Stimulated activated effector memory CD8-positive, alpha-beta T cell treated with anti-CD3 and anti-CD28 coated beads, Interleukin-12 subunit alpha, Interleukin-12 subunit beta, amount 100 ng/mL, for 72 hours (primary cell): ENCODE measurements at regions not wholly inside any gene's neighbourhood (a gene's known extent, or its start where the extent isn't known, plus 50 kb on each side); places are given as distances from the start of the nearest gene placed in this dataset.

ENCODE experiments used
- ATAC-seq: fragments of 150-1000 bp; cut with Tn5 transposase; 2 replicates; pipeline ENCODE4 v1.10.0; 2021
- DNase-seq, 2 donors: peaks; one replicate each; pipeline ENCODE4 v3.0.0; 2021 to 2022; ENCODE audit warnings: low spot score in 2 of 2
- H3K27ac Mint-ChIP-seq: one replicate; pipeline ENCODE4 v1.8.0; 2022; ENCODE audit warnings: mild to moderate bottlenecking, mixed read lengths
- H3K36me3 Mint-ChIP-seq: one replicate; pipeline ENCODE4 v1.8.0; 2022; ENCODE audit warnings: mild to moderate bottlenecking, mixed read lengths
- H3K4me1 Mint-ChIP-seq: one replicate; pipeline ENCODE4 v1.8.0; 2022; ENCODE audit warnings: mixed read lengths
- H3K4me3 Mint-ChIP-seq: one replicate; pipeline ENCODE4 v1.8.0; 2022; ENCODE audit warnings: mild to moderate bottlenecking, mixed read lengths
- H3K9me3 Mint-ChIP-seq: one replicate; pipeline ENCODE4 v1.8.0; 2022; ENCODE audit warnings: mixed read lengths

GRCh38 chr4:166301266-166301665 is 428.2 kb downstream of the TLL1 start:
- Mint-ChIP-seq H3K27ac (no peak overlapping the region), H3K4me1 (no peaks in the 10 kb centered on the region), H3K36me3 (no peaks in the 10 kb centered on the region), H3K4me3 (no peak overlapping the region), H3K9me3 (peaks cover 11% of the 10 kb centered on the region)
- DNase-seq (no peak), ATAC-seq (no peak)

GRCh38 chr4:166308647-166309046 is 435.6 kb downstream of the TLL1 start:
- H3K27ac Mint-ChIP-seq, result no peak overlapping the region
- DNase-seq, result no peak
- no peaks in the 10 kb centered on the region for H3K36me3 Mint-ChIP-seq
- no peak overlapping the region for H3K4me3 Mint-ChIP-seq
- peaks cover 16% of the 10 kb centered on the region for H3K9me3 Mint-ChIP-seq
- H3K4me1 Mint-ChIP-seq, result no peaks in the 10 kb centered on the region
- ATAC-seq, result no peak

- H3K9me3 Mint-ChIP-seq, result peaks cover 16% of the 10 kb centered on the region
- DNase-seq (no peak), ATAC-seq (no peak)
- no peaks in the 10 kb centered on the region for H3K36me3 Mint-ChIP-seq
- H3K4me3 Mint-ChIP-seq, result no peak overlapping the region
- no peaks in the 10 kb centered on the region for H3K4me1 Mint-ChIP-seq
- H3K27ac Mint-ChIP-seq, result no peak overlapping the region
Observed at GRCh38 chr4:166309286-166309685, 436.2 kb downstream of the TLL1 start.

- Mint-ChIP-seq H3K4me3 (no peak overlapping the region), H3K9me3 (peaks cover 18% of the 10 kb centered on the region), H3K27ac (no peak overlapping the region), H3K4me1 (no peaks in the 10 kb centered on the region), H3K36me3 (no peaks in the 10 kb centered on the region)
- no peak for DNase-seq
- no peak for ATAC-seq
Observed at GRCh38 chr4:166311169-166311568, 438.1 kb downstream of the TLL1 start.

GRCh38 chr4:166312166-166312565 is 439.1 kb downstream of the TLL1 start:
- Mint-ChIP-seq H3K27ac (no peak overlapping the region), H3K4me1 (no peaks in the 10 kb centered on the region), H3K36me3 (no peaks in the 10 kb centered on the region), H3K4me3 (no peak overlapping the region), H3K9me3 (peaks cover 22% of the 10 kb centered on the region)
- DNase-seq (no peak), ATAC-seq (no peak)

GRCh38 chr4:166314902-166315301 is 441.9 kb downstream of the TLL1 start:
- H3K36me3 Mint-ChIP-seq, result no peaks in the 10 kb centered on the region
- H3K4me3 Mint-ChIP-seq, result no peak overlapping the region
- no peak for DNase-seq
- H3K27ac Mint-ChIP-seq, result no peak overlapping the region
- peaks cover 24% of the 10 kb centered on the region for H3K9me3 Mint-ChIP-seq
- ATAC-seq, result no peak
- no peaks in the 10 kb centered on the region for H3K4me1 Mint-ChIP-seq

- DNase-seq, result no peak
- Mint-ChIP-seq H3K27ac (no peak overlapping the region), H3K4me1 (no peaks in the 10 kb centered on the region), H3K9me3 (peaks cover 28% of the 10 kb centered on the region), H3K36me3 (no peaks in the 10 kb centered on the region), H3K4me3 (no peak overlapping the region)
- no peak for ATAC-seq
Observed at GRCh38 chr4:166315721-166316467, 442.9 kb downstream of the TLL1 start.

GRCh38 chr4:166318810-166319525 is 445.9 kb downstream of the TLL1 start:
- Mint-ChIP-seq H3K4me3 (no peak overlapping the region), H3K4me1 (no peaks in the 10 kb centered on the region), H3K36me3 (no peaks in the 10 kb centered on the region), H3K27ac (no peak overlapping the region), H3K9me3 (peaks cover 27% of the 10 kb centered on the region)
- DNase-seq (no peak), ATAC-seq (no peak)

GRCh38 chr4:166323250-166323649 is 450.2 kb downstream of the TLL1 start:
- H3K9me3 Mint-ChIP-seq, result peaks cover 14% of the 10 kb centered on the region
- H3K36me3 Mint-ChIP-seq, result no peaks in the 10 kb centered on the region
- no peak overlapping the region for H3K4me3 Mint-ChIP-seq
- ATAC-seq (no peak), DNase-seq (no peak)
- H3K27ac Mint-ChIP-seq, result no peak overlapping the region
- no peaks in the 10 kb centered on the region for H3K4me1 Mint-ChIP-seq

GRCh38 chr4:166324321-166324720 is 451.3 kb downstream of the TLL1 start:
- no peak for DNase-seq
- H3K4me1 Mint-ChIP-seq, result no peaks in the 10 kb centered on the region
- no peak for ATAC-seq
- H3K4me3 Mint-ChIP-seq, result no peak overlapping the region
- H3K9me3 Mint-ChIP-seq, result peaks cover 7% of the 10 kb centered on the region
- no peaks in the 10 kb centered on the region for H3K36me3 Mint-ChIP-seq
- no peak overlapping the region for H3K27ac Mint-ChIP-seq

GRCh38 chr4:166335256-166335938 is 462.4 kb downstream of the TLL1 start:
- no peak overlapping the region for H3K27ac Mint-ChIP-seq
- H3K4me3 Mint-ChIP-seq, result no peak overlapping the region
- ATAC-seq (no peak), DNase-seq (no peak)
- no peaks in the 10 kb centered on the region for H3K4me1 Mint-ChIP-seq
- no peaks in the 10 kb centered on the region for H3K36me3 Mint-ChIP-seq
- peaks cover 15% of the 10 kb centered on the region for H3K9me3 Mint-ChIP-seq

GRCh38 chr4:166341992-166342391 is 469.0 kb downstream of the TLL1 start:
- no peak overlapping the region for H3K4me3 Mint-ChIP-seq
- no peak for ATAC-seq
- H3K36me3 Mint-ChIP-seq, result no peaks in the 10 kb centered on the region
- peaks cover 21% of the 10 kb centered on the region for H3K9me3 Mint-ChIP-seq
- no peak for DNase-seq
- no peaks in the 10 kb centered on the region for H3K4me1 Mint-ChIP-seq
- H3K27ac Mint-ChIP-seq, result no peak overlapping the region

- peaks cover 18% of the 10 kb centered on the region for H3K9me3 Mint-ChIP-seq
- ATAC-seq, result no peak
- no peaks in the 10 kb centered on the region for H3K4me1 Mint-ChIP-seq
- no peak for DNase-seq
- no peak overlapping the region for H3K4me3 Mint-ChIP-seq
- no peak overlapping the region for H3K27ac Mint-ChIP-seq
- H3K36me3 Mint-ChIP-seq, result no peaks in the 10 kb centered on the region
Observed at GRCh38 chr4:166363198-166363597, 490.2 kb downstream of the TLL1 start.

GRCh38 chr4:166366012-166366411 is 493.0 kb downstream of the TLL1 start:
- no peak overlapping the region for H3K27ac Mint-ChIP-seq
- no peak overlapping the region for H3K4me3 Mint-ChIP-seq
- H3K9me3 Mint-ChIP-seq, result peaks cover 19% of the 10 kb centered on the region
- H3K4me1 Mint-ChIP-seq, result no peaks in the 10 kb centered on the region
- DNase-seq (no peak), ATAC-seq (no peak)
- H3K36me3 Mint-ChIP-seq, result no peaks in the 10 kb centered on the region

GRCh38 chr4:166377578-166377977 is 504.5 kb downstream of the TLL1 start:
- H3K27ac Mint-ChIP-seq, result no peak overlapping the region

More at GRCh38 chr4:166377578-166377977, 504.5 kb downstream of the TLL1 start:
- Mint-ChIP-seq H3K36me3 (no peaks in the 10 kb centered on the region), H3K9me3 (peaks cover 27% of the 10 kb centered on the region), H3K4me1 (no peaks in the 10 kb centered on the region), H3K4me3 (no peak overlapping the region)
- ATAC-seq, result no peak
- DNase-seq, result no peak
